GM12872 (cell line): ENCODE measurements at regions not wholly inside any gene's neighbourhood (a gene's known extent, or its start where the extent isn't known, plus 50 kb on each side); places are given as distances from the start of the nearest gene placed in this dataset.

Experiments
- TF ChIP-seq, protein P1 (sequence below): IDR thresholded peaks from 3 replicates; pipeline ENCODE4 v1.5.1; 2011; ENCODE audit warnings: low read depth, mild to moderate bottlenecking, low read length, moderate library complexity; ENCODE audit not compliant: insufficient read depth

DNA sequence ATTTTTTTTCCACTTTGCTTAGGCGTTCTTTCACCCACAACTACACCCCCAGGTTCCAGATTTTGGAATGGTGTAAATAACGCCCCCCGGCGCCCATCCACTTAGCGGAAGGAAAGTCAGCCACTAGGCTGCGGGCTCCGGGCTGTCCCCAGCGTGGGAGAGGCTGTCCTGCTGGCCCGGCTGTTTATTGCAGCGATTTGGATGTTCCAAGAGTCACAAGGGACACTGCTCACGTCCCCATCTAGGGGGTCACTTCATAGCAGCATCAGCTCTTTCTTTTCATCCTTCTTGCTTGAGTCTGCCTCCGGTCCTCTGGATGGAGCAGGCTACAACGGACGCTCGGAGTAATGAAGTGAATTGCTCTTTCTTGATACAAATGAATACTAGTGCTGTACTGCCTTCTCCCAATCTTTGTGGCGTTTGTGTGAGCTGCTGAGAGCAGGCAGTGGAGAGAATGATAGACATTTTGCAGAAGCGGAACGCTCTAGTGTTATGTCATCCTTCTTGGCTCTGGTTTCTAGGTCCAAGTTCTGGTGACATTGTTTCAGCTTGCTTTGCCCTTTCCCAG lies 50.7 kb upstream of the PAIP2B start:
- TF ChIP-seq, protein P1, sequence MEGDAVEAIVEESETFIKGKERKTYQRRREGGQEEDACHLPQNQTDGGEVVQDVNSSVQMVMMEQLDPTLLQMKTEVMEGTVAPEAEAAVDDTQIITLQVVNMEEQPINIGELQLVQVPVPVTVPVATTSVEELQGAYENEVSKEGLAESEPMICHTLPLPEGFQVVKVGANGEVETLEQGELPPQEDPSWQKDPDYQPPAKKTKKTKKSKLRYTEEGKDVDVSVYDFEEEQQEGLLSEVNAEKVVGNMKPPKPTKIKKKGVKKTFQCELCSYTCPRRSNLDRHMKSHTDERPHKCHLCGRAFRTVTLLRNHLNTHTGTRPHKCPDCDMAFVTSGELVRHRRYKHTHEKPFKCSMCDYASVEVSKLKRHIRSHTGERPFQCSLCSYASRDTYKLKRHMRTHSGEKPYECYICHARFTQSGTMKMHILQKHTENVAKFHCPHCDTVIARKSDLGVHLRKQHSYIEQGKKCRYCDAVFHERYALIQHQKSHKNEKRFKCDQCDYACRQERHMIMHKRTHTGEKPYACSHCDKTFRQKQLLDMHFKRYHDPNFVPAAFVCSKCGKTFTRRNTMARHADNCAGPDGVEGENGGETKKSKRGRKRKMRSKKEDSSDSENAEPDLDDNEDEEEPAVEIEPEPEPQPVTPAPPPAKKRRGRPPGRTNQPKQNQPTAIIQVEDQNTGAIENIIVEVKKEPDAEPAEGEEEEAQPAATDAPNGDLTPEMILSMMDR = 0 out of 3 replicates have a peak, but pooled peaks have one; percentile 32

DNA sequence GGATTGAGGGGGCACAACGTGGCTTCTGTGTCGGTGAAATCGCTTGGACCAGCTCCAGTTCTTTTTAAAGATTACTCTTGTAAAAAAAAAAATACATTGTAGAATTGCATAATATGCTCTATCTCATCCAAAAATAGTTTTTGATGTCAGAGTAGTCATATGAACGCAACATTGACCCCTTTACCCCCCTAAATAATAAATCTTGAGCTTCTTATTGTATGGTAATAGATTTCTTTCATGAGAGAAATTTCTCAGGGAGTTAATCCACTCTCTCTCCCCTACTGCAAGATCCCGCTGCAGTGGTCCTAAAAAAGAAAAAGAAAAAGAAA lies 50.2 kb upstream of the PAIP2B start:
- TF ChIP-seq, protein P1 = no peak

DNA sequence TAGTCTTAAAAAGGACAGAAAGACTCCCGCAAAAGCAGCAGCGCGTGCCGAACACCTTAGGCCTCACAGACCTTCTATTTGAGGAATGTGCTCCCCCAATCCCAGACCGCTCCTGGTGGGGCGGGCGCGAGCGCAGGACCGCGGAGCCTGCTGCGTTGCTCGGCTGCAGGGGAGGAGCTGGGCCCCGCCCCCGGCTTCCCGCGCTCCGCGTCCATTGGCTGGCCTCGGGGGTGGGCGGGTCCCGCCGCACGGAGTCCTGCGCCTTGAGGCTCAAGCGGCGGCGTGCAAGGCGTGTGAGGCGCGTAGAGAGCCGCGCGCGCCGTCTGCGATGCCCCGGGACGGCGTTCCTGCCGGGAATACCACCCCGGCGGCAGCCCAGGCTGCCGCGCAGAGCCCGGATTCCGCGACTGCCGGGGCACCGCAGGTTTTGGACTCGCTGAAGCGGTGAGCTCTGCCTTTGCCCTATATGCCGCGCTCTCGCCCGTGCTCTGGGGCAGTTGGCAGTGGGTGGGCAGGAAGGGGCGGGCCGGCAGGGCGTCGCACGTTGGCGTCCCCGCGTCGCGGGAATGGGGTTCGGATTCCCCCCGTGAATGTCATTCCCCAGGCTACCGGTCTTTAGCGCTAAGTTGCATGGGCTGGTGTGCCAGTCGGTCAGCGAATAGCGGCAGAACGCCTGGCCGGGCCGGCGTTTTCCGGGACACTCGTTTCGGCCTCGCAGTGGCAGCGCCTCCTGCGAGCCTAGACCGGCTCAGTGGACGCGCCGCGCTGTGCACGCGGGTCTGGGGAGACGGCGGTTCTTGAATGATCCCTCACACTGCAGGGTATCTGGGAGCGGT lies 49.6 kb upstream of the PAIP2B start:
- TF ChIP-seq, protein P1 = no peak
